HPDE6-E6E7 (cell line): ENCODE measurements at regions not wholly inside any gene's neighbourhood (a gene's known extent, or its start where the extent isn't known, plus 50 kb on each side); places are given as distances from the start of the nearest gene placed in this dataset.
"Not testable (repeated sequence)": the region's sequence is repeated elsewhere in the genome, so short reads cannot be mapped to it uniquely, and the experiment has no call there.

Experiments used
- DNase-seq: peaks from one replicate; pipeline ENCODE4 v3.0.0; 2011; ENCODE audit warnings: missing footprints; ENCODE audit errors: extremely low spot score

DNA sequence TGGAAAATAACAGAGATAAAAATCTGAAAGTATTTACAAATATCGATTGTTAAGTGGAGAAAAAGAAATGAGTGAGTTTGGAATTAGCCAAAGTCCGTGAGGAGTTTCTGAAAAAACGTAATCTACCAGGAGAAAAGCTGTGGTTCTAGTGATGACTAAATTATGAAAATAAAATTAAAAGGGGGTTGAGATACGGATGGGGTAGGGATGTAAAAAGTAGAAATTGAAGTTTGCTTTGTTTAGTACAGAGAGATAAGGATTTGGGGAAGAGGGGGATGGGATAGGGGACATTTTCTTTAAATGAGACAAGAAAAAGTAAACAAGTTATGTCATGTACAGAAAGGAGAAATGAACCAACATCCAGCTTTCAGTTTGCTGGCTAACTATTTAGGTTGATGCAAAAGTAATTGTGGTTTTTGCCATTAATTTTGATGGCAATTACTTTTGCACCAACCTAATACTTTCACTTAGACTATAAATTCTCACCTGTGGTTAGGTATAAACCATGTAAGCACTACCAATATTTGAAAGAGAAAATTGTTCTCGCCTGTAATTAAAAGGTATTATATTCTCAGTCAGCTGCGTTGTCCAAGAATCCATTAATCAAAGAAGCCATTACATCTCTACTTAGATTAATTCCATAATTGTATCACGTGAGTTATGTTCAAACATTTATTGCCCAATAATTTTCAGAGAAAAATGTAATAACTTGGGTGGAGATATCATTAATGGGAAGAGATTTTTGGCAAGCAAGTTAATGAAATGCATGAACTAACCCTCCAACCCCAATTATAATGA lies 143.0 kb upstream of the NRP1 start:
- no peak for DNase-seq

DNA sequence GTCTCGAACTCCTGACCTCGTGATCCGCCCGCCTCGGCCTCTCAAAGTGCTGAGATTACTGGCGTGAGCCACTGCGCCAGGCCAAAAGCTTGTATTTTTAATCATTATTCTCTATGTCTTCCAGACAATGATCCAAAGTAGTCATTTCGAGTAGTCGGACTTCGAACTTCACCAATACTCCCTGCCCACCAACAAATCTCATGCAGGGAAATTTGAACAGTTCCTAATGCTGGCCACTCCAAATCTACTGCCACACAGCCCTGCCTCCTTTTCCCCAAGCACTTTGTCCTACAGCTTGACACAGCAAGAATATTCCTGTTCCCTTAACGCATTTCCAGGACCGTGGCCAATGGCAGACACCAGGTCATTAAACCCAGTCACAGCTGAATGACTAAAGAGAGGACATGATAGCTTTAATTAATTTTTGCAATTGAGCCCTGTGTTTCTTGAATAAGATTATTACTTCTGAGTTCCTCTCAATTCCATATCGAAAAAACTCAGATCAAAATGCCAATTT lies 142.3 kb upstream of the NRP1 start:
- no peak for DNase-seq

- DNase-seq = no peak
Observed at GRCh38 chr10:33473688-33474087, 139.2 kb upstream of the NRP1 start.

GRCh38 chr10:33468006-33468405 lies 133.5 kb upstream of the NRP1 start:
- not testable (repeated sequence) for DNase-seq

DNA sequence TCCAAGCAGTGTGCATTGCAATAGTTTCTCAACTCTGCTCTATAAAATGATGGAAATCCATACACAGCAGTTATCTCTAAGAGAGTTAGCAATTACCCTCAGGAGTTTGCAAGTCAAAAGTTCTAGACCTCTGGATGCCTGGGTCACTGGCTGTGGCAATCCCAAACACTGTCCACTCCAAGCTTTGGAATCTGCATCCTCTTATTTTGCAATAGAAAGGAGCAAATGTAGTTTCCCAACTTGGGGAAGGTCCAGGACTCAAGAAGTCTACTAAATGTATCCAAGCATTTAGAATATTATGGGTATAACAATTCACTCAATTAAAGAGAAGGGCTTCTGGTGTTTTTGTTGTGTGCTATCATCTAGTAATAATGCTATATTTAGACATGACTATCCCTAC lies 131.3 kb upstream of the NRP1 start:
- DNase-seq = no peak

GRCh38 chr10:33463011-33463410 lies 128.5 kb upstream of the NRP1 start:
- no peak for DNase-seq

DNA sequence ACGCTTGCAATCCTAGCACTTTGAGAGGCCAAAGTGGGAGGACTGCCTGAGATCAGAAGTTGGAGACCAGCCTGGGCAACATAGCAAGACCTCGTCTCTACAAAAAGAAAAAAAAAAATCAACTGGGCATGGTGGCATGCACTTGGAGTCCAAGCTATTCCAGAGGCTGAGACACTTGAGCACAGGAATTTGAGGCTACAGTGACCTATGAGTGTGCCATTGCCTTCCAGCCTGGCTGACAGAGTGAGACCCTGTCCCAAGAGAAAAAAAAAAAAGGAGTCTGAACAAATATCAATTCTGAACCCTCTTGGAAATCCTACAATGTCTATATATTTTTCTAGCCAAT lies 126.8 kb upstream of the NRP1 start:
- DNase-seq = no peak

DNA sequence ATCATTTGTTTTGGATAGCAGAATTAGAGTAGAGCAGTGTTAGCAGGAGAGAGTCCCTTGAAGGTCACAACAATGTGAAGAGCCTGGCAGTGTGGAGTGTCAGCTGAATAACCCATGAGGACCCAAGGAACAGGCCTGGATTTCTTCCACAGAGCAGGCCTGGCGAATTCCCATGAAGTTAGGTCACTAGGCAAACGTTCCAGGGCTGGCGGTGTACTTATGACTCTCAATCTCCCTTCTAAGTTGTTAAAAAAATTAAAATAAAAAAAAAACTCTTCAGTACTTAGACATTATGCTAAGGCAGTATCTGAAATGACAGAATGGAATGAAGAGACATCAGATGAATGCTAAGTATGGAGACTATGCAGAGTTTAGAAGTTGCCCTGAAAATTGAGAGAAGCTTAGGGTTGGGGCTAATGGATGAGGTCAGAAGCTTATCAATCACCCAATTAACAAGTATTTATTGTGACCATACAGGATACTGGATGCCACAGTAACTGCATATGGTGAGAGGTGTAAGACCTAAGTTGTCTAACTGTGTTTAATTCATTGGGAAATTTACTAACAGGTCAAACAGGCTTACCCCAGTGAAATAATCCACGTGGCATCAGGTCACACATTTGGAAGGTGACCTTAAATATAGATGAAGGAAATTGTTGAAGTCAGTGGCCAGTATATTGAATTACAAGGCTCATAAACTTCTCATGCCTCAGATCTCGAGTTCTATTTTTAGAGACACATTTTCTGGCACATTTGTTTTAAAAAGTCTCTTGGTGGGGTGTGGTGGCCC lies 126.2 kb upstream of the NRP1 start:
- DNase-seq = no peak

DNA sequence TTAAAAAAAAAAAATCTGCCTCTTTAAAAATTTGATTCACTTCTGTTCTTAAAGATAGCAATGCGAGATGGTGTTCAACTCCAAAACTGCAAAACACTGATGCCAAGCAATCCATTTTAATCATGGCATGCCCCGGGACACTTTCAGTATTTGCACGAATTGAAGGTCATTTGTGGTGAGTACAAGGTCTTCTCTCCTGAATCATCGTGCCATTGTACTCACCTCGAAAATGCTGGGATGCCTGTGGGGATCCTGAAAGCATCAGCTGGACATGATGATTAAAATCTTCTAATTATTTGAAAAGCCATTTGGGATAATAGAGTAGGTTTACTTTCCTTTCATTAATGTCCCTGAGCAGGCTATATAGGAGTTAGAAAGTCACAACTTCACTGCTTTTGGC lies 125.1 kb upstream of the NRP1 start:
- no peak for DNase-seq

DNA sequence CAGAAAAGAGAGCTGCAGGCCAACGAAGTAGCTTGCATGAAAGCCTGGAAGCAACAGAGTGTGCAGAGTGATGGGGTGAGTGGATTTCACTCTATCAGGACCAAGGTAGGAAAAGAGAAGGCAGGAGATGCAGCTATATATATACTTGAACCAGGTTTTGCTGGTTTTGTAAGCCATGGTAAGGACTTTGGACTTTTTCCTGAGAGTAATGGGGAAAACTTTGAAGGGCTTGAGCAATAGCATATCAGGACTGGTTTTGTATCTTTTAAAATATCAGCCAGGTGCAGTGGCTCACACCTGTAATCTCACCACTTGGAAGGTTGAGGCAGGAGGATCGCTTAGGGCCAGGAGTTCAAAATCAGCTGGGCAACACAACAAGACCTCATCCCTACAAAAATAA lies 120.6 kb upstream of the NRP1 start:
- DNase-seq = no peak

- DNase-seq = no peak
Observed at GRCh38 chr10:33454554-33454953, 120.1 kb upstream of the NRP1 start.

DNA sequence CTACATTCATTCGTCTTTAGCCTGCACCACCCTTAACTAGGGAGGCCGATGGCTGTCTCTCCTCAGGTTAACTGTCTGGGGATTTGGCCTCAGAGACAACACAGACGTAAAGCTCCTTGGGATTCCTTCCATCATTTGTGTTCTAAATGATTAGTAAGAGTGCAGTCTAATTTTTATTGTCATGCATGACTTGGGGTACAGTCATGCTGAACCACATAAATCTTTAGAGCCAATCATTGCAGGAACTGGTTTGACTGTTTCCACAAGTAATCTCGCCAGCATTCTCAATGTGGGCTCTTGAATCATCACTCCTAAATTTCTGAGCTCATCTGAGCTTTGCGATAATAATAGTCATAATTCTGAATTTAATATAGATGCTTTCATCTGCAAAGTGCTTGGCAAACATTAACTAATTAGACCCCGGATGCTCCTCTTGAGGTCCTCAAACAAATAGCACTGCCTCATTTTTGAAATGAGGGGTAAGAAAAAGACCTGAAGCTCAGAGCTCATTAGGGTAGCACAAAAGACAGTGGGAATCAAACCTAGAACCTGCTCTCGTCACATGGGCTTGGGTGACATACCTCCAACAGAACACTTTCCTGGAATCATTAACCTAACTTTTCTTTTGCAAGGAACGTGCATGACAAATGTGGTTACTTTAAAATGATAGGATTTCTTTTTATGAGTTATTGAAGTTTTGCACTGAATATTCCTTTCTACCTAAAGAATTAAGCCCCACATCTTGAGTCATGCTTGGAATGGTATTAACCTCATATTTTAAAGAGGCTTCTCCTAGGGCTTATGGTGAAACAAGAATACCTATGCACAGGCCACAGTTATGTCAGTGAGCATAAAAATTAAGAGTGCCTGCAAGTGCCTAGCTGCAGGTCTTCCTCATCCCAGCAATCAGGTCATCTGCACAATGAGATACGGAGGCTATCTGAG lies 118.9 kb upstream of the NRP1 start:
- DNase-seq = no peak

DNA sequence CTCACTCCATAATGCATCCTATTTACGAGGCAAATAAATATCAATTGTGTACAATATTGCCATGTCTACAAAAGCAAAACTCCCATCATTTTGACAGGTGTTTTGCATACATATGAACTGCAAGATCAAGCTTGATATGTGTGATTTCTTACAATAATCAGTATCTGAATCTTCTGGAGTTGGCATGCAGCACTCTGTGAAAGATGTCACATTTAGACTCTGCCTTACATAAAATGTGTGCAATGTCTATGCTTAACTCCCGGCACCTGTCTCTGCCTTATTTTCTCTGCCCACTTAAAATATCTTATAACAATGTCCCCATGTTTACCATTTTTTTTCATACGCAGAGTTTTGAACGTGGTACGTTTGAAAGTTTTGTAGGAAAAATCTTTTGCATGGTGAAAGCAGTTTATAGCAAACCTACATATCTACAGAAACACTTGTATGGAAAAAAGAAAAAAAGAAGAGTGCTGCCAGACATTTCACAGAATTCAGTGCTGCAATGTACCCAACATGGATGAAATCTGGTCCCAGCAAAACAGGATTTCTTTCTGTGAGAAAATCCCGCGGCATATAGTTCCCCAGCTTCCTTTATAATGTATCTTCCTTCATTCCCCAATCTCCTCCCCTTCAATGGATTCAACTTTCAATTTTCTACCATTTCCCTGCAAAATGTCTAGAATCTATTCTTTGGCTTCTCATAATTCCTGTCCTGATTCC lies 114.1 kb upstream of the NRP1 start:
- DNase-seq = no peak

GRCh38 chr10:33441561-33441960 lies 107.1 kb upstream of the NRP1 start:
- DNase-seq = no peak

DNA sequence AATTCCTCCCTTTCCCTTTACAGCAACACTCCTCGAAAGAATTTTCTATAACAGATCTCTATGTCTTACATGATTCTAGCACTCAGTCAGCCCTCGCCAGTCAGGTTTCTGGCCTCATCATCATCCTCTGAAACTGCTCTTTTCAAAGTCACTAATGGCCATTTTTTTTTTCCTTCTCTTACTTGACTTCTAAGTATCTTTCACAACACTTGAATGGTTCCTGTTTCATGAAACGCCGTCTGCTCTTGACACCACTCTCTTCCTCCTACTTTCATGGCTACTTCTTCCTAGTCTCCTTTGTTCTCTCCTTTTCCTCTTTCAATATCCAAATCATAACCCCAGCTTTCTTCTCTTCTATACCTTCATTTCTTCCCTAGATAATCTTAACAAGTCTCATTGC lies 100.5 kb upstream of the NRP1 start:
- DNase-seq = no peak

GRCh38 chr10:33428682-33429081 lies 94.2 kb upstream of the NRP1 start:
- no peak for DNase-seq

DNA sequence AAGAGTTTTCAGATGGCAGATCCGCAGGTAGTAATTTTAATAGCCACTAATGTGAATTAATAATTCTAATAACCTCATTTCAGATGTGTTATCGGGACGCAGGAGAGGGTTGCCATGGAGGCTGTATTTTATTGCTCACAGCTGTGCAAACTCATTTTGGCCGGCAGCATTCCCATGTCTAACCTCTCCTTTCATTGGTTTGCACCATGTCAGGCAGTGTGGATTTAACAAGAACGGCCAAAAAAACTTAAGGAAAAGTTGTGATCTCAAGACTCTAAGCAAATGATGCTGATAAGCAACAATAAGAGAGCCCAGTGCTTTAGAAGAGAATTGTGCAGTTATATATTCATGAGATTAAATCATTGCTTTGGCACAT lies 88.7 kb upstream of the NRP1 start:
- no peak for DNase-seq

DNA sequence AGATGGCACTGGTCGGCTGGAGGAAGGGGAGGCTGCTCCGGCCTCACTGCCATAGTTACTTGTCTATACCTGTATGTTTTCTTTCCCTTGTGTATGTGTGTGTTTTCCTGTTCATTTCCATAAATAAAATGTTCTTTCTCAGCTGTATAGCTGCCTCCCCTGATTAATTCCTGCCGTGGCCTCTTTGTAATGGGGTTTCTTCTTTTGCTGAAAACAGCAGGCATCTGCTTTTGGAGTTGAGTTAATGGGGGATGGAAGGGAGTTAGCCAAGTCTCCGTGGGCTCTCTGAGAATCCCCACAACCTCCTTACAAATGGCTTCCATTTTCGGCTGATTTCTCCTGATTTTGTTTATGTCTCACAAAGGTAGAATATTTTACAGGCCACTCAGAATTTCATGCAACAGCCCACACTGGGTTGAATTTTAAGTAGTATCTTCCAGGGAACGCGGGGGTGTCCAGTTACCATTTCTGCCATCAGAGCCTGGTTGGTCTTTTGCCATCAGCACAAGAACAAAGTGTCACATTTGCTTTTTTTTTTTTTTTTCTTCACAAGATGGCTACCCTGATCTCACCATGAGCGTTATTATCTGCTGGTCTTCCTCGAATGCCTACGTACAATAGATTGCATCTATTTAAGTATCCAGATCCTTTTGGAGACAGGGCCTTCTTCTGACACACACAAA lies 88.1 kb upstream of the NRP1 start:
- no peak for DNase-seq

- DNase-seq = peak; percentile 1
Observed at GRCh38 chr10:33421789-33422462, 87.5 kb upstream of the NRP1 start.

DNA sequence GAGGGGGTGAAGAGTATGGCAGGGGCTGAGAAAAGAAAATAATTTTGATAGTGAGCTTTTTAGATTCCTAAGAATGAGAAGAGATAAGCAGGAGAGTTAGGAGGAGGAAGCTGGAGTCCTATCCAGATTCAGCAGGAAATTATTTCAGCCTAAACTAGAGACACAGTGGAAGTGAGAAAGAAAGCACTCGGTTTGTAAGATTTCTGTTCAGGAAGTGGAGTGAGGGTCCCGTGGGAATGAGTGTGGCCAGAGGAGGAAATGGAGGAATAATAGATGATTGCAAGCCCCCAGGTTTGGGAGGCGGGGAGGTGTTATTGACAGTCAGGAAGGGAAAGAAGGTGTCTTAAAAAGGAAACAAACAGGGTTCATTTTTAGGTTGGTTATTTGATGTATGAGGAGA lies 84.8 kb upstream of the NRP1 start:
- DNase-seq = no peak
